ENCODE measurements at regions not wholly inside any gene's neighbourhood (a gene's known extent, or its start where the extent isn't known, plus 50 kb on each side); places are given as distances from the start of the nearest gene placed in this dataset.

- no peak overlapping the region for H3K4me2 ChIP-seq (ENCODE audit: low read depth, low read length, poor library complexity, severe bottlenecking)
Measured at GRCh38 chr2:118222273-118222594, 134.0 kb downstream of the INSIG2 start.

GRCh38 chr2:118221536-118222272 is 133.4 kb downstream of the INSIG2 start:
- no peak overlapping the region for H3K9ac ChIP-seq (ENCODE audit: low read depth, low read length, poor library complexity, severe bottlenecking)
- TF ChIP-seq CTCF (conservative IDR thresholded peaks at IDR 0.05; ENCODE audit: low read length) (peak; percentile 82), EZH2phosphoT487 (IDR thresholded peaks at IDR 0.05; ENCODE audit: borderline replicate concordance) (no peak)
- no peaks in the 10 kb centered on the region for H3K9me2 ChIP-seq (replicated peaks; ENCODE audit: low read depth, low read length)
- H4K20me1 ChIP-seq (ENCODE audit: insufficient read depth, low read length, poor library complexity, severe bottlenecking), result no peaks in the 10 kb centered on the region
- peak overlapping the region; percentile 66 for H2AFZ ChIP-seq (ENCODE audit: low read length)
- H3K4me2 ChIP-seq (ENCODE audit: low read depth, low read length, poor library complexity, severe bottlenecking), result no peak overlapping the region
- H3F3A ChIP-seq (ENCODE audit: low read depth), result no peaks in the 10 kb centered on the region
- no peaks in the 10 kb centered on the region for H3K9me3 ChIP-seq (ENCODE audit: insufficient read depth, low read depth, low read length)
- H3K4me3 ChIP-seq (ENCODE audit: low read length, poor library complexity, severe bottlenecking), result no peak overlapping the region
- H3K79me2 ChIP-seq (ENCODE audit: insufficient read depth, low read length), result no peaks in the 10 kb centered on the region
- no peaks in the 10 kb centered on the region for H3K36me3 ChIP-seq (ENCODE audit: insufficient read depth, low read length)
- no peaks in the 10 kb centered on the region for H3K27me3 ChIP-seq (ENCODE audit: insufficient read depth, low read length, poor library complexity, severe bottlenecking)
- H3K4me1 ChIP-seq (ENCODE audit: insufficient read depth, low read length, poor library complexity, severe bottlenecking), result no peaks in the 10 kb centered on the region

More at GRCh38 chr2:118222273-118222594, 134.0 kb downstream of the INSIG2 start:
- no peak for TF ChIP-seq CTCF (conservative IDR thresholded peaks at IDR 0.05; ENCODE audit: low read length)
- TF ChIP-seq EZH2phosphoT487 (IDR thresholded peaks at IDR 0.05; ENCODE audit: borderline replicate concordance), result no peak
- H3K79me2 ChIP-seq (ENCODE audit: insufficient read depth, low read length), result no peaks in the 10 kb centered on the region
- no peaks in the 10 kb centered on the region for H3K9me3 ChIP-seq (ENCODE audit: insufficient read depth, low read depth, low read length)
- no peak overlapping the region for H2AFZ ChIP-seq (ENCODE audit: low read length)
- H3F3A ChIP-seq (ENCODE audit: low read depth), result no peaks in the 10 kb centered on the region
- no peaks in the 10 kb centered on the region for H3K4me1 ChIP-seq (ENCODE audit: insufficient read depth, low read length, poor library complexity, severe bottlenecking)
- no peaks in the 10 kb centered on the region for H3K36me3 ChIP-seq (ENCODE audit: insufficient read depth, low read length)
- no peaks in the 10 kb centered on the region for H4K20me1 ChIP-seq (ENCODE audit: insufficient read depth, low read length, poor library complexity, severe bottlenecking)
- no peak overlapping the region for H3K9ac ChIP-seq (ENCODE audit: low read depth, low read length, poor library complexity, severe bottlenecking)
- H3K9me2 ChIP-seq (replicated peaks; ENCODE audit: low read depth, low read length), result no peaks in the 10 kb centered on the region
- H3K27me3 ChIP-seq (ENCODE audit: insufficient read depth, low read length, poor library complexity, severe bottlenecking), result no peaks in the 10 kb centered on the region
- H3K4me3 ChIP-seq (ENCODE audit: low read length, poor library complexity, severe bottlenecking), result no peak overlapping the region

- Histone ChIP-seq H3K36me3 (ENCODE audit: insufficient read depth, low read length) (no peaks in the 10 kb centered on the region), H3K9me3 (ENCODE audit: insufficient read depth, low read depth, low read length) (no peaks in the 10 kb centered on the region), H3K4me3 (ENCODE audit: low read length, poor library complexity, severe bottlenecking) (no peak overlapping the region), H2AFZ (ENCODE audit: low read length) (no peak overlapping the region), H3K27me3 (ENCODE audit: insufficient read depth, low read length, poor library complexity, severe bottlenecking) (no peaks in the 10 kb centered on the region), H3F3A (ENCODE audit: low read depth) (no peaks in the 10 kb centered on the region), H3K4me1 (ENCODE audit: insufficient read depth, low read length, poor library complexity, severe bottlenecking) (no peaks in the 10 kb centered on the region), H3K9ac (ENCODE audit: low read depth, low read length, poor library complexity, severe bottlenecking) (no peak overlapping the region), H3K4me2 (ENCODE audit: low read depth, low read length, poor library complexity, severe bottlenecking) (no peak overlapping the region), H3K79me2 (ENCODE audit: insufficient read depth, low read length) (no peaks in the 10 kb centered on the region), H3K9me2 (replicated peaks; ENCODE audit: low read depth, low read length) (no peaks in the 10 kb centered on the region), H4K20me1 (ENCODE audit: insufficient read depth, low read length, poor library complexity, severe bottlenecking) (no peaks in the 10 kb centered on the region)
- no peak for TF ChIP-seq EZH2phosphoT487 (IDR thresholded peaks at IDR 0.05; ENCODE audit: borderline replicate concordance)
- TF ChIP-seq CTCF (conservative IDR thresholded peaks at IDR 0.05; ENCODE audit: low read length), result no peak
Measured at GRCh38 chr2:118219611-118220010, 131.3 kb downstream of the INSIG2 start.
